ENCODE measurements at regions not wholly inside any gene's neighbourhood (a gene's known extent, or its start where the extent isn't known, plus 50 kb on each side); places are given as distances from the start of the nearest gene placed in this dataset.

DNA sequence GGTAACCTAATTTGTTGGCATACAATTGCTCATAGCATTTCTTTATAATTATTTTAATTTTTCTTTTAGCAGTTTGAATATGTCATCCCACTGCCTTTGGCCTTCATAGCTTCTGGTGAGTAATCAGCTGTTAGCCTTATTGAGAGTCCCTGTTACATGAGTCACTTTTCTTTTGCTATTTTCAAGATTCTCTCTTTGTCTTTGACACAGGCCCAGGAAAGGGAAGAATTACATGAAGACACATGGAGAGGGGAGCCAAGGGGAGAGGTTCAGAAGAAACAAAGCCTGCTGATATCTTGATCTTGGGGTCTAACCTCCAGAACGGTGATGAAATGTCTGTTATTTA is 418.2 kb downstream of the METTL15 start:
- TF ChIP-seq, protein P1, sequence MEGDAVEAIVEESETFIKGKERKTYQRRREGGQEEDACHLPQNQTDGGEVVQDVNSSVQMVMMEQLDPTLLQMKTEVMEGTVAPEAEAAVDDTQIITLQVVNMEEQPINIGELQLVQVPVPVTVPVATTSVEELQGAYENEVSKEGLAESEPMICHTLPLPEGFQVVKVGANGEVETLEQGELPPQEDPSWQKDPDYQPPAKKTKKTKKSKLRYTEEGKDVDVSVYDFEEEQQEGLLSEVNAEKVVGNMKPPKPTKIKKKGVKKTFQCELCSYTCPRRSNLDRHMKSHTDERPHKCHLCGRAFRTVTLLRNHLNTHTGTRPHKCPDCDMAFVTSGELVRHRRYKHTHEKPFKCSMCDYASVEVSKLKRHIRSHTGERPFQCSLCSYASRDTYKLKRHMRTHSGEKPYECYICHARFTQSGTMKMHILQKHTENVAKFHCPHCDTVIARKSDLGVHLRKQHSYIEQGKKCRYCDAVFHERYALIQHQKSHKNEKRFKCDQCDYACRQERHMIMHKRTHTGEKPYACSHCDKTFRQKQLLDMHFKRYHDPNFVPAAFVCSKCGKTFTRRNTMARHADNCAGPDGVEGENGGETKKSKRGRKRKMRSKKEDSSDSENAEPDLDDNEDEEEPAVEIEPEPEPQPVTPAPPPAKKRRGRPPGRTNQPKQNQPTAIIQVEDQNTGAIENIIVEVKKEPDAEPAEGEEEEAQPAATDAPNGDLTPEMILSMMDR (IDR thresholded peaks at IDR 0.05) = no peak
- no peak for TF ChIP-seq SMC3 (IDR thresholded peaks at IDR 0.05; ENCODE audit: low read depth, low read length)
- no peak for TF ChIP-seq TCF12 (IDR thresholded peaks at IDR 0.05)
- no peak for TF ChIP-seq POLR2AphosphoS5 (IDR thresholded peaks at IDR 0.05; ENCODE audit: low read depth, low read length)
- no peak for TF ChIP-seq GABPA (IDR thresholded peaks at IDR 0.05; ENCODE audit: low read depth)
- TF ChIP-seq TEAD4 (IDR thresholded peaks at IDR 0.05; ENCODE audit: borderline replicate concordance, insufficient read depth) = no peak
- no peak overlapping the region for H3K9ac ChIP-seq
- H3K9me2 ChIP-seq = no peaks in the 10 kb centered on the region
- no peak overlapping the region for H3K4me2 ChIP-seq
- H4K20me1 ChIP-seq (ENCODE audit: insufficient read depth) = no peaks in the 10 kb centered on the region
- WGBS (ENCODE audit: low lambda C conversion rate) = 100% methylated on average over 1 of the region's 1 CpG
- H3K4me1 ChIP-seq (ENCODE audit: control insufficient read depth in 1 of 2, insufficient read depth in 2 of 2, low read depth in 1 of 2, low read length in 1 of 2) = no peaks in the 10 kb centered on the region
- H3K36me3 ChIP-seq (replicated peaks in 1 of 2; ENCODE audit: control insufficient read depth in 1 of 2, insufficient read depth in 2 of 2, low read length in 1 of 2) = no peaks in the 10 kb centered on the region
- H3K27ac ChIP-seq (ENCODE audit: low read depth in 2 of 2, low read length in 1 of 2) = no peak overlapping the region
- no peak overlapping the region for H3K4me3 ChIP-seq (ENCODE audit: low read depth in 2 of 2, low read length in 1 of 2)
- ChIA-PET CTCF (interaction anchor here (1.2 to 8.3 kb wide), 2 partner anchors 686 to 825 kb away, joined by 5 to 134 read pairs; partner anchors contain the start of gene BDNF), POLR2A (no interaction called here)
- H3F3A ChIP-seq (replicated peaks; ENCODE audit: insufficient read depth) = peaks cover 7% of the 10 kb centered on the region
- DNase-seq = no peak
- H3K79me2 ChIP-seq (ENCODE audit: insufficient read depth) = no peaks in the 10 kb centered on the region
- no peaks in the 10 kb centered on the region; the same call in 1 of the 2 replicates for H3K9me3 ChIP-seq
- H3K27me3 ChIP-seq (ENCODE audit: insufficient read depth) = no peaks in the 10 kb centered on the region
- no peak overlapping the region for H2AFZ ChIP-seq (ENCODE audit: low read depth)

DNA sequence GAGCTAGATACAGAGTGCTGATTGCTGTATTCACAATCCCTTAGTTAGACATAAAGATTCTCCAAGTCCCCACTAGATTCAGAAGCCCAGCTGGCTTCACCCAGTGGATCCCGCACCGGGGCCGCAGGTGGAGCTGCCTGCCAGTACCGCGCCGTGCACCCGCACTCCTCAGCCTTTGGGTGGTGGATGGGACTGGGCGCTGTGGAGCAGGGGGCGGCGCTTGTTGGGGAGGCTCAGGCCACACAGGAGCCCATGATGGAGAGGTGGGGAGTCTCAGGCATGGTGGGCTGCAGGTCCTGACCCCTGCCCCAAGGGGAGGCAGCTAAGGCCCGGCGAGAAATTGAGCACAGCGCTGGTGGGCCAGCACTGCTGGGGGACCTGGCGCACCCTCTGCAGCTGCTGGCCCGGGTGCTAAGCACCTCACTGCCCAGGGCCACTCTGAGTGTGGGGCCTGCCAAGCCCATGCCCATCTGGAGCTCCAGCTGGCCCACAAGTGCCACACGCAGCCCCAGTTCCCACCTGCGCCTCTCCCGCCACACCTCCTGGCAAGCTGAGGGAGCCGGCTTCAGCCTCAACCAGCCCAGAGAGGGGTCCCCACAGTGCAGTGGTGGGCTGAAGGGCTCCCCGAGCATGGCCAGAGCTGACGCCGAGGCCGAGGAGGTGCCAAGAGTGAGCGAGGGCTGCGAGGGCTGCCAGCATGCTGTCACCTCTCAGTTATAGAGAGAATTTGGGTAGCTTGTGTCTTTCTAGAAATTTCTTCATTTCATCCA is 417.6 kb downstream of the METTL15 start:
- H3K4me1 ChIP-seq (ENCODE audit: control insufficient read depth in 1 of 2, insufficient read depth in 2 of 2, low read depth in 1 of 2, low read length in 1 of 2) = no peaks in the 10 kb centered on the region
- H3F3A ChIP-seq (replicated peaks; ENCODE audit: insufficient read depth) = peaks cover 7% of the 10 kb centered on the region
- ChIA-PET CTCF (interaction anchor here (0.6 to 8.3 kb wide), 3 partner anchors 439 to 825 kb away, joined by 5 to 134 read pairs (median 5); partner anchors contain the start of gene BDNF), POLR2A (no interaction called here)
- WGBS (ENCODE audit: low lambda C conversion rate) = 92% methylated on average over 11 of the region's 25 CpGs
- no peak overlapping the region for H2AFZ ChIP-seq (ENCODE audit: low read depth)
- TF ChIP-seq FOXJ3 (CRISPR knock-in tag; IDR thresholded peaks at IDR 0.05) (no peak), EZH2phosphoT487 (IDR thresholded peaks at IDR 0.05; ENCODE audit: borderline replicate concordance, low read depth) (no peak), GATA2 (CRISPR knock-in tag; IDR thresholded peaks at IDR 0.05) (no peak), RAD21 (IDR thresholded peaks at IDR 0.05; ENCODE audit: low read length) (no peak), FOXM1 (IDR thresholded peaks at IDR 0.05; ENCODE audit: low read depth) (no peak), CHD2 (IDR thresholded peaks at IDR 0.05; ENCODE audit: low read length, partially characterized antibody) (no peak), JUND (IDR thresholded peaks at IDR 0.05) (no peak)
- TF ChIP-seq, protein P2, sequence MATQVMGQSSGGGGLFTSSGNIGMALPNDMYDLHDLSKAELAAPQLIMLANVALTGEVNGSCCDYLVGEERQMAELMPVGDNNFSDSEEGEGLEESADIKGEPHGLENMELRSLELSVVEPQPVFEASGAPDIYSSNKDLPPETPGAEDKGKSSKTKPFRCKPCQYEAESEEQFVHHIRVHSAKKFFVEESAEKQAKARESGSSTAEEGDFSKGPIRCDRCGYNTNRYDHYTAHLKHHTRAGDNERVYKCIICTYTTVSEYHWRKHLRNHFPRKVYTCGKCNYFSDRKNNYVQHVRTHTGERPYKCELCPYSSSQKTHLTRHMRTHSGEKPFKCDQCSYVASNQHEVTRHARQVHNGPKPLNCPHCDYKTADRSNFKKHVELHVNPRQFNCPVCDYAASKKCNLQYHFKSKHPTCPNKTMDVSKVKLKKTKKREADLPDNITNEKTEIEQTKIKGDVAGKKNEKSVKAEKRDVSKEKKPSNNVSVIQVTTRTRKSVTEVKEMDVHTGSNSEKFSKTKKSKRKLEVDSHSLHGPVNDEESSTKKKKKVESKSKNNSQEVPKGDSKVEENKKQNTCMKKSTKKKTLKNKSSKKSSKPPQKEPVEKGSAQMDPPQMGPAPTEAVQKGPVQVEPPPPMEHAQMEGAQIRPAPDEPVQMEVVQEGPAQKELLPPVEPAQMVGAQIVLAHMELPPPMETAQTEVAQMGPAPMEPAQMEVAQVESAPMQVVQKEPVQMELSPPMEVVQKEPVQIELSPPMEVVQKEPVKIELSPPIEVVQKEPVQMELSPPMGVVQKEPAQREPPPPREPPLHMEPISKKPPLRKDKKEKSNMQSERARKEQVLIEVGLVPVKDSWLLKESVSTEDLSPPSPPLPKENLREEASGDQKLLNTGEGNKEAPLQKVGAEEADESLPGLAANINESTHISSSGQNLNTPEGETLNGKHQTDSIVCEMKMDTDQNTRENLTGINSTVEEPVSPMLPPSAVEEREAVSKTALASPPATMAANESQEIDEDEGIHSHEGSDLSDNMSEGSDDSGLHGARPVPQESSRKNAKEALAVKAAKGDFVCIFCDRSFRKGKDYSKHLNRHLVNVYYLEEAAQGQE (IDR thresholded peaks at IDR 0.05; ENCODE audit: low read depth, low read length) = no peak
- H4K20me1 ChIP-seq (ENCODE audit: insufficient read depth) = no peaks in the 10 kb centered on the region
- H3K79me2 ChIP-seq (ENCODE audit: insufficient read depth) = no peaks in the 10 kb centered on the region
- no peak overlapping the region for H3K27ac ChIP-seq (ENCODE audit: low read depth in 2 of 2, low read length in 1 of 2)
- H3K36me3 ChIP-seq (replicated peaks in 1 of 2; ENCODE audit: control insufficient read depth in 1 of 2, insufficient read depth in 2 of 2, low read length in 1 of 2) = no peaks in the 10 kb centered on the region
- DNase-seq = no peak
- H3K4me2 ChIP-seq = no peak overlapping the region
- H3K27me3 ChIP-seq (ENCODE audit: insufficient read depth) = no peaks in the 10 kb centered on the region
- H3K9me3 ChIP-seq = no peaks in the 10 kb centered on the region; the same call in 1 of the 2 replicates
- no peak overlapping the region for H3K9ac ChIP-seq
- H3K9me2 ChIP-seq = no peaks in the 10 kb centered on the region
- H3K4me3 ChIP-seq (ENCODE audit: low read depth in 2 of 2, low read length in 1 of 2) = no peak overlapping the region
